HFF-Myc (cell line): ENCODE measurements at regions not wholly inside any gene's neighbourhood (a gene's known extent, or its start where the extent isn't known, plus 50 kb on each side); places are given as distances from the start of the nearest gene placed in this dataset.
"Not testable (repeated sequence)": the region's sequence is repeated elsewhere in the genome, so short reads cannot be mapped to it uniquely, and the experiment has no call there.

Experiments used
- DNase-seq: peaks from one replicate; pipeline ENCODE4 v3.0.0-alpha.2; 2011; ENCODE audit warnings: low read depth; ENCODE audit errors: extremely low read depth
- H3K4me3 ChIP-seq: replicated peaks from 2 replicates; pipeline ENCODE4 v1.5.1; 2011; ENCODE audit warnings: low read depth, mild to moderate bottlenecking, control low read depth, low read length
- CTCF ChIP-seq: IDR thresholded peaks from 2 replicates; pipeline ENCODE4 v1.5.1; 2012; ENCODE audit warnings: mild to moderate bottlenecking, low read depth, low read length, control low read depth; ENCODE audit errors: missing control alignments

GRCh38 chr5:84752780-84753179 is 368.1 kb upstream of the EDIL3 start:
- TF ChIP-seq CTCF: no peak
- no peak for DNase-seq
- no peak overlapping the region for H3K4me3 ChIP-seq

- no peak for DNase-seq
- TF ChIP-seq CTCF: no peak
- H3K4me3 ChIP-seq: no peak overlapping the region
Measured at GRCh38 chr5:84748313-84748712, 363.6 kb upstream of the EDIL3 start.

GRCh38 chr5:84746280-84746679 is 361.6 kb upstream of the EDIL3 start:
- not testable (repeated sequence) for H3K4me3 ChIP-seq, DNase-seq

DNA sequence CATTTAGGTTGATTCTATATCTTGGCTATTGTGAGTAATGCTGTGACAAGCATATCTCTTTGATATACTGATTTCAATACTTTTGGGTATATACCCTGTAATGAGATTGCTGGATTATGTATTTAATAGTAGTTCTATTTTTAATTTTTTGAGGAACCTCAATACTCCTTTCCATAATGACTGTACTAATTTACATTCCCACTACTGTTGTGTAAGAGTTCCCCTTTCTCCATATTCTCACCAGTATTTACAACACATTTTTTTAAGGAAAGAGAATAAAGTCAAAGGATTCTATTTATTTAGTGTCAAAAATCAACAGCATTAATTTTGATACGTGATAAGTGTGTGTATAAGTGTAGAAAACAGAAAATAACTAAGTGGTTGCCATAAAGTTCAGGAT is 356.4 kb upstream of the EDIL3 start:
- no peak for DNase-seq
- H3K4me3 ChIP-seq: no peak overlapping the region
- no peak for TF ChIP-seq CTCF

GRCh38 chr5:84729326-84729725 is 344.6 kb upstream of the EDIL3 start:
- H3K4me3 ChIP-seq: no peak overlapping the region

GRCh38 chr5:84727708-84728107 is 343.0 kb upstream of the EDIL3 start:
- H3K4me3 ChIP-seq: no peak overlapping the region
- no peak for DNase-seq
- TF ChIP-seq CTCF: no peak

More at GRCh38 chr5:84729326-84729725, 344.6 kb upstream of the EDIL3 start:
- no peak for DNase-seq
- TF ChIP-seq CTCF: no peak

GRCh38 chr5:84725946-84726570 is 341.4 kb upstream of the EDIL3 start:
- no peak for DNase-seq
- no peak overlapping the region for H3K4me3 ChIP-seq
- TF ChIP-seq CTCF: no peak
